LoVo (cell line): ENCODE measurements at regions not wholly inside any gene's neighbourhood (a gene's known extent, or its start where the extent isn't known, plus 50 kb on each side); places are given as distances from the start of the nearest gene placed in this dataset.
"Not testable (repeated sequence)": the region's sequence is repeated elsewhere in the genome, so short reads cannot be mapped to it uniquely, and the experiment has no call there.

Experiments
- DNase-seq: peaks from one replicate; pipeline ENCODE4 v3.0.0-alpha.2; 2016; ENCODE audit warnings: low spot score

DNA sequence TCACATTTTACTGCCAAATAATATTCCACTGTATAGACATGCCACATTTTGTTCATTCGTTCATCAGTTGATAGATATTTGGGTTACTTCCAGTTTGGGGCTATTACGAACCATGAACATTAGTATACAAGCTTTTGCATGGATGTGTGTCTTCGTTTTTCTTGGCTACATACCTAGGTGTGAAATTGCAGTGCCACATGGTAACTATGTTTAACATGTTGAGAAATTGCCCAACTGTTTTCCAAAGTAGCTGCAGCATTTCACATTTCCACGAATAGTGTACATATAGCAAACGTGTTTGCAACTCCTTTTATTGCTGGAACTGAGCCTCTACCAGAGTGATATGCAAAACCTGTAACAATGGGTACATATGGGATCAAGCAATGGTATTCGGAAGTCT, 221.5 kb downstream of the VEGFC start:
- DNase-seq = no peak

DNA sequence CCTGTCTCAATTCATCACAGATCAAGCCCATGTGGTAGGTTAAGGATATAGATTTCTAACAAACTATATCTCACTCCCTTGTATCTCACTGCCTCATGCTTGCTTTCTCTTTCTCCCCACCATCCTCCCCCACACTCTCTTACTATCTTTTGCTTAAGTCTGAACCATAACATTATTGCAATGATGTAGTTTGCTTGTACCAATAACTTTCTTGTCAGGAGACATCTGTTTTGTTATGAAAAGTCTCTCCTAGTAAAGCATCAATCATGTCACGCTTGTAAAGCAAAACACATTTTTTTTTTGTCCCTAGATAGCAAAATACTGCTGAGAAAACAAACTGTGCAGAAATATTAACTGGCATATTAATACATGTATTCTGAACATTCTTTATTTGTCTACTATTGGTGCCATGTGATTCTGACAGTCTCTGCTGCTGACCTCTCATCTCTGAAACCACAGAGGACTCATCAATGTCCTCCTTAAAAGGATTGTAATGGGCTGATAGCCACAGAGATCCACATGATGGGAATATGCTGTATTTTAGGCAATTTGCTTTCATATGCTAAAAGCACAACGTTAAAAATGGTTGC, 217.5 kb downstream of the VEGFC start:
- no peak for DNase-seq

DNA sequence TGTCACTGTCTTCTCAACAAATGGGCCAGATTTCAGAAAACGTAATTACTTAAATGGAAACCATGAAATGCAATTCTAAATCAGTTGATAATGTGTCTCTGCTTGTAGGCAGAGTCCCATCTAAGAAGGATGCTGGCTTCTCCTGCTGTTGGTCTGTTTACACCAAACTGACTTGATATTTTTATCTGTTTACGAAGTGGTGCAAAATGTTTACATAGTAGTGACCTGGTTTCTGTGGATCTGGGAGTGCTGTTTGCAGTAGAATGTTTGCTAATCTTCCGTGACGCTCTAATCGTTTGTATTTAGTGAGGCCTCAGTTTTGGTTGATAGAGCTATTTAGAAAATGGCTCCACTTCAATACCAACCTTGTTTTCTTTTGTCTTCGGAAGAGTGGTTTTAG, 213.5 kb downstream of the VEGFC start:
- DNase-seq = no peak

DNA sequence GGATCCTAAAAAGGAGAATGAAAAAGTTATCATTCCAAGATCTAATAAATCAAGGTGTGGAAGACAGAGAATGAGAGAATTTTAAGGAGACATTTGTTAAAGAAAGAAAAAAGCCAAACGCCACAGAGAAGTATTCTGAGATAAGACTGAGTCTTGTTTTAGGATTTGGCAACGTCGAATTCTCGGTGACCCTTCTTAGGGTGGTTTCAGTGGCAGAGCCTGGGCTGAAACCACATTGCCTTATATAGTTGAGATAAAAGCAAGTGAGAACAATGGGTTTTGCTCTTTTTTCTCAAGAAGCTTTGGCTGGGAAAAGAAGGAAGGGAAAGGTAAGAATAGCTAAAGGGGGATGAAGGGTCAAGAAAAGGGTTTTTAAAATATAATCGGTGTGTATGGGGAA, 209.4 kb downstream of the VEGFC start:
- no peak for DNase-seq

DNA sequence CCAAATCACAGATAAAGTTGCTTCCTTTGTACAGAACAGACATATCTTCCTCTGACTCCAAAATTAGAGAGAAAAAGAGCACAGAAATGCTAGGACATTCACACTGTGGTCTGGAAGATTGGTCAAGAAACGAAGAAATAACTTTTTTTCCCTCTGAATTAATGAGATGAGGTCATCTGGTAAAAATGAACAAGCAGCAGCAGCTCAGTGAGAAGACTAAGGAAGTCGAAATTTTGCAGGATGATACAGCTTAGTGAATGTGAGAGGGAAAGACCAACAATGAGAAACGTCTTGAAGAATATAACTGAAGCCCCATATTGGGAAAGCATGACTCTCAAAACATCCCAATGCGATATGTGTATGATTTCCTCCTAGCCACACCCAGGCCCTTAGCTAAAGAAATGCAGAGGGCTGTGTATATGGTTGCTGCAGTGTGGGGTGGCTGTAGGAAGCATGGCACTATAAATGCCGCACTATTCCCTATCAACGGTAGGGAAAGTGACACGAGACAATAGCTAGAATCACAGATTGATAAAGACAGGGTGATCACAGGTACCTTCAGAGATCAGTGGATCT, 208.6 kb downstream of the VEGFC start:
- no peak for DNase-seq

DNA sequence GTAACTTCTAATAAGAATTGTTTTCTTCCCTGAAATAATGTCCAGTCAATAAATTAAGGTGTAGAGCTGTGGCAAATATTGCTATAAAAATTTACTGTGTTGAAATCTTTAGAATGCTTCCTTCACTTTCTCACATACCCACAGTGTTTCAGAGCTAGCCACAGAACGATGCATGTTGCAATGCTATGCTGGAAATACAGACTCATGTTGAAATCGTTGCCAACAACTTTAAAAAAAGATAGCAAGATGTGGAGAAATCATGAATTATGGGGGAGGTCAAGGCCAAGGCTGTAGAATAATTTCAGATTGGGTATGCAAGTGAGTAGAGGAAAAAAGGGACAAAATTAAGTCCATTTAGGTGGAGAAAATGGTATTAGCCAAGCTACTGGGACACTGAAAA, 204.8 kb downstream of the VEGFC start:
- no peak for DNase-seq

DNA sequence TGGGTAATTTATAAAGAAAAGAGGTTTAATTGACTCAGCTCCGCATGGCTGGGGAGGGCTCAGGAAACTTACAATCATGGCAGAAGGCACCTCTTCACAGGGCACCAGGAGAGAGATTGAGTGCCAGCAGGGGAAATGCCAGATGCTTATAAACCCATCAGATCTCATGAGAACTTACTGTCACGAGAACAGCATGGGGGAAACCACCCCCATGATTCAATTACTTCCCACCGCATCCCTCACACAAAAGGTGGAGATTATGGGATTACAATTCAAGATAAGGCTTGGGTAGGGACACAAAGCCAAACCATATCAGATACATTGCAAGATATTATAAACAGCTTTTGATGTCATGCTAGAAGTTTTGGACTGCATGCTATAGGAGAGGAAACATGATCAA, 204.3 kb downstream of the VEGFC start:
- DNase-seq = no peak

DNA sequence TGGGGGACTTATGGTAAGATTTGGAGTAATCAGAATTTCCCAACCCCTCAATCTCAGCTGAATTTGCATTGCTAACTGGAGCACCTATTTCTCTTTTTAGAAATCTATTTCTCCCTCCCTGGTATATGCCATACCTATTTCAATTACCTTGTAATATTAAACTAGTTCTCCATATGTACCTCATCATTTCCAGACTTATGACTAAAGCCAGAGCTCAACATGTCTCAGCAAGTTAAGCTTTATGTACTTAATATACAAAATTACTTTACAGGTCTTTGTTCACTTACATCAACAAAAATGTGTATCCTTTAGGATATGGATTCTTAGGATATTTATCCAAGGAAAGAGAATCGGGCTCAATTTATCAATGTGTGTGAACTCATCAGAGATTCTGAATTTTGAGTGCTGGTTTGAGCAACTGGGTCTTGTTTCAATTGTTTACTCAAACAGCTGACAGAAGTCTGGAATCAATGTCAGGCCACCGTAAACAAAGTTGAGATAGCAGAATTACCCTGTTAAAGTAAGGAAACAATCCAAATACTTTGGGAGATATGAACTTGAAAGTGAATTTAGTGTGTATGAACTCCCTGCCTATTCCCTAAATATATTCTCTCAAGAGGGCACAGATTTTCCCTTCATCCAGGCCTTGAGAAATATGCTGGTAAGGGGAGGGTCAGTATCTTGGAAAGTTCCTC, 199.6 kb downstream of the VEGFC start:
- DNase-seq = no peak

DNA sequence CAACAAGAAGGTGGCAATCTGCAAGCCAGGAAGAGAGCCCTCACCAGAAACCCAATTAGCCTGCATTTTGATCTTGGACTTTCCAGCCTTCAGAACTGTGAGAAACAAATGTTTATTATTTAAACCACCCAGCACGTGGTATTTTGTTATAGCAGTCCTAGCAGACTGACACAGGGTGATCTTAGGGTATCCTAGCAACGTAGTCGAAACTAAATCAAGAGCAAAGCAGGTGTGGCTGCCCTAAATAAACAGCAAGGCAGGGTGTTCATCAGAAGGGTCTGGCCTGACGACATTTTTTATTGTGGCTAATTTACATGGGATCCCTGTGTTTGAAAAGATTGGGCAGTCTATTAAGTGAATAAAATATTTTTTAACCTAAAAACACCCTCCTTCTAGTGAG, 198.8 kb downstream of the VEGFC start:
- DNase-seq = no peak

DNA sequence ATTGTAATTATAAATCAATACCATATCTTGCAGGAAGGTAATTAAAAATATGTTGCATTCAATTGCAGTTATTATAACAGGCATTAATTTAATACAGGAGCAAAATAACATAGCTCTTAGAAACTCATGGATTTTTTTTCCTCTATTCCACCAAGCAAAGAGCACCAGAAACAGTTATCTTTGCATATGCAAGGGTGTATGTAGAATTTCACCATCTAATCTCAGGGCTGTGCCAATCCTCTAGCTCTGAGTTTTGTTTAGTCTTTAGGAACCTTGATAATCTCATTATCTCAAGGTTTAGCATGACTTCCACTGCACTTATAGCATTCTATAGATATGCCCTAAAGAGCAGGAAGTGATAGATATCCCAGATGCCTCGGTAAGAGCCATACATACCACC, 197.5 kb downstream of the VEGFC start:
- DNase-seq = no peak

DNA sequence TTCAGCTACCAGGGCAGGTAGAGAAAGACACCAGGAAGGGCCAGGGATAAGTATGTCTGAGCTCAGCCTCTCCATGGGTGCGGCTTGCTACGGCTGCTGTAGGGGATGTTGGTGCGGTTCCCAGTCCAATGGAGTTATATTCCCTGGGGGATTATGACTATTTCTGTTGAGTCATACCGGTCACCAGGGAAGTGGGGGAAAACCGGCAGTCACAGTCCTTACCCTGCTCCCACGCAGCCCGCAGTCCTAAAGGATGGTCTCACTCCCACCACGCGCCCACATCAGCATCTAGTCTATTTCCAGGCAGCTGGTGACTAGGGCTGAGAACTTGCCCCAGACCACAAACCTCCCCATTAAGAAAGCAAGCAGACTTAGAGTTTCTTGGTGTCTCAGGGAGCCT, 191.6 kb downstream of the VEGFC start:
- DNase-seq = no peak

DNA sequence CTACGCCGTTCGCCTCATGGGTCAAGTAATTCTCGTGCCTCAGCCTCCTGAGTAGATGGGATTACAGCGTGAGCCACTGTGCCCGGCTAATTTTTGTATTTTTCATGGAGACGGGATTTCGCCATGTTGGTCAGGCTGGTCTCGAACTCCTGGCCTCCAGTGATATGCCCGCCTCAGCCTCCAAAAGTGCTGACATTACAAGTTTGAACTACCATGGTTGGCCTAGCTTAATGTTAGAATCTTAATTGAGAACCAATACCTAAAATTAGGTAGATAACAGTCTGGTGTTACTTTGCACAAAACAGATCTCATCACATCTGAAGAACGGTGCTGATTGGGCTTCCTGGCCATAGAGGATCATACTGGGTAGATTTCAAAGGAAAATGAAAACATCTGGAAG, 184.9 kb downstream of the VEGFC start:
- DNase-seq = no peak

DNA sequence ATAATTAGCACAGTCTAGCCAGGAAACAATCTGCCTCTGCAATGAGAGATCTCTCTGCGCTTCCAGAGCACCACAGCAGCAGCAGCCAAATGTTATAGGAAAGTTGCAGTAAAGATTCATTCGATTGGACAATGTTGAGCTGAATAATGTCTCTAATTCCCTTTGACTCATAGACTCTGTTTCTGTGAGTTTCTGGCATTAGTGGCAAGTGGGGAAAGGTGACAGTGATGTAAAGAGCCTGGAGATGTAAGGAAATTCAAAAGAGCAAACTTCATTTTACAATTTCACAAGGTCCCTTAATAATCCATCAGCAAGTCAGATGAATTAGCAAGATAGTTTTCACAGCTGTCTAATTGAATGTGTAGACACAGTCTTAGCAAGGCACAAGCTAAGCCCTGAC, 184.4 kb downstream of the VEGFC start:
- DNase-seq = no peak

DNA sequence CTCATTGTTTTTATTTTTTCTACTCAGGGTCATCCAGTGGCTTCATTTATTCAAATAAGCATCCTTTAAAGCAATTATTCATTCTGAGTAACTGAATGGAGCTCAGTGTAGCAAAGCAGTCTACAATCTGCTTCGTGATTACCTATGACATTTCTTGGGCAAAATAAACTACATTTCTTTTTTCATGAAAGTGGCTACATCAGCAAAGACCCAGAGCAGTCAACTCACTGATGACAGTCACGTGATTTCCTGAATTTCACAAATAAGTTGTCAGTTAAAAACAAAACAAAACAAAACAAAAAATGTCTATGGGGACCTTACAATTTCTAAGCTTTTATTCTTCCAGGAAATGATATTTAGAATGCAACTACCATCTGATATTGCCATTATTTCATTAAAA, 182.1 kb downstream of the VEGFC start:
- no peak for DNase-seq

DNA sequence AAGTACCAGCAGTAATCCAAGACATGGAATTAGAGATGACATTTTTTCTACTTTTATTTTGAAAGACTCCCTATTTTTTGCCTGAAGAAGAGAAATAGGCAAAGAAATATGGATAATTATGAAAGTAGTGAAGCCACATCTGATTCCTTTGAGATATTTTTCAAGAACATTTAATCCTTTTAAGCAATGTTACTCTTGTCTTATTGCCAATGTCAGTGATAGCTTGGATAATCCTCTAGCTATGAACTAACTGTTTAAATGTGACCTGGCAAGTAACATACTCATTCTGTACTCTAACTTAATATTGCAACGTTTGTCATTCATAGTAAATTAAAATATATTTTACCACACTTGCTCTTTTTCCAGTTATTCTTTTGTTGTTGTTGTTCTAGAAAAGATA, 181.3 kb downstream of the VEGFC start:
- DNase-seq = no peak

DNA sequence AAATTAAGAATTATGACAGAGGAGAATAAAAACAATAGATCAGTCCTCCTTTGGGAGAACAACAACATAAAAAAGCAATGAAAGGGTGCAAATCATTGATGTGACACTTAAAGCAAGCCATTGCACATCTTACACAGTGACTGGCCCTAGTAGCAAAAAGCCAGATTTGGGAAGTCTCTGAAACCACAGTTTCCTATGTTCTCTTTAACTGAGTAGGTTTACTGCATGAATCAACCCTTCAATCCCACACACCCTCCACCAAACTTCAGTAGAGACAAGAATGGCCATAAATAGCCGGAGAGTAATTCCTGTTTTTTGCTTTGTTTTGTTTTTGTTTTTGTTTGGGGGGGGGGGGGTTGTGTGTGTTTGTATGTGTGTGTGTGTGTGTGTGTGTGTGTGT, 180.8 kb downstream of the VEGFC start:
- no peak for DNase-seq

DNA sequence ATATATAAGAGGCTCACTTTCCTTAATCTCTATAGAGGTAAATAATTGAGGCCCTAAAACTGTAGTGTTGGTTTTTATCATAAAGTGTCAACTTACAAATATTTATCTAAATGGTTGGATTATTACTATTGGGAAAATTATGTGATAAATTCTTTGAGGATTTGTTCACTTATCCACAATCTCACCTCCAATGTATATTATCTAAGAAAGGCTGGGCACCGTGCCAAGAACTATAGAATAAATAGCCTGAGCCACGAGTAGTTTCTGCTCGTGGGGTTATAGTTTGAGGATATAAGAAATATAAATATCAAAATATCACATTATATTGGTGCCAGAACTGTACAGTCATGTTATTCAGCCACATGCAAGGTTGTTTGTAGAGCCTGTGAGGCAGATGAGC, 177.9 kb downstream of the VEGFC start:
- no peak for DNase-seq

DNA sequence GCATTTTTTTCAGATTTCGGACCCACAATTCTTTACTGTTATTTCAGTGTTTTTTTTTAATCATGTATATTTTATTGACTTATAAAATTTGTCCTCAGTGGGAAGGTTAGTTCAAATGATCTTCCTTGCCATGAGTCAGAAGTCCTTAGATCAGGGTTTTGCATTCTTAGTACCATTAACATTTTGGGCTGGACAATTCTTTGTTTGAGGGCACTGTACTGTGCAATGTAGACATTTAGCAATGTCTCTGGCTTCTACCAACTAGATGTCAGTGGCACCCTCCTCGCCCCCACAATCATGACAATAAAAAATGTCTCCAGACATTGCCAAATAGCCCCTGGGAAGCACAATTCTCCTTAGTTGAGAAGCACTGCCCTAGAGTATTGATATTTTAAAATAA, 176.6 kb downstream of the VEGFC start:
- no peak for DNase-seq

DNA sequence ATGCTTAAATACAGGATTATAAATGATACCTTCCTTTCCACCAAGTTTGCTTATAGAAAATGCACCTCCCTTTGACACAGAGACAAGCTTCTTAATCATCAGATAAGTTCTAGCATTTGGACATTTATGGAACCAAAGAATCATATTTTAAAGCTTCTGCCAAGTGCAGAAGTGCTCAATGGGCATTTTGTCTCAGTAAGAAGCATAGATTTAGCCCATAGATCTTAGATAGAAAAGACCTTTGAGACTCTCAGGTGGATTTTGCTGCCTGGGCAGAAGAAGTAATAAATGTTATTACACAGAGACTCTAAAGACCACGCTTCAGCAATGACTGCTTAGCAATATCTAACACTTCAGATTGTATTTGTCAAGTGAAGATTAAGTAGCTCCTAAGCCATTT, 174.6 kb downstream of the VEGFC start:
- no peak for DNase-seq

DNA sequence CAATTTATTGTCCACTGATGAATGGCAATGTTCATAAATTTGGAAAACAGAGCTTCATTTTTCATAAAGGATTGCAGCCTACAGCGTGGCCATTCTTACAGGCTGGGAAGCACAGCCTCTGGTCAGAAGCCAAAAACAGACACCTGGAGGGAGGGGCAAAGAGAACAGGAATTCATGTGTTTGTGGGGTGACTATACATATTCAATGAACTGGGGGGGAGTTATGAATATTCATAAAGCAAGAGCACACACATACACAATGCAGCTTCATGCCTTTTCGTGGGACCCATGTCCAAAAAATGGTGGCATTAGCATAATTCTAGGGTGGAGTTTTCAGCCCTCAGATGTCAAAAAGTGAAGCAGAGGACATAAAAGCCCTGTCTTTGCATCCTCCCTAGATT, 173.3 kb downstream of the VEGFC start:
- no peak for DNase-seq

DNA sequence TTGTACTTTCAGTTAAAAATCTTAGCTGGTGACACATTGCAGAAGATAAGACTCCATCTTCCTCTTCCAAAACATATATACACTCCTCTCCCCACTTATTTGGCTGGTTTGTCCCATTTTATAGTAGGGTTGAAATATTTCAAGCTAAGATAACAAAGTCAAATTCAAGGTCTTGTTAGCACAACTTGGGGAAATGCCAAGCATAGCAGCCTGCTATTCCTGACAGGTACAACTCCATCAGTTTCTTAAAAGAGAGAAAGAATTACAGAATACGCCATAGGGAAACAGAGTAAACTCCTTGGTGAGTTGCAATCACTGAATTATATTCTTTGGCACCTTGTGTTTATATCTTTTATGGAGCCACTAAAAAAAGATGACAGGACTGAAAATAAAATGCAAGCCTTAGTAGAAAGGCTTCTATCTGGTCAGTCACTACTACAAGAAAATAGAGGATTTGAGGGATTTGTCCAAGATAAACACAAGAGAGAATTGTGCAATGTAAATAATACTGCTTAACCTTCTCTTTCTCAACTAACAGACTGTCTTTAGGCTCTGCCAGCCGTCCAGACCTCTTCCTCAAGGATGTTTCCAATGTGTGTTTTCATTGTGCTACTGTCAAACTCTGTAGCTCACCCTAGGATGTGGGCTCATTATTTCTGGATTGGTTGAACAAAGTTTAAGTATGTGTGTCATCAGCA, 170.3 kb downstream of the VEGFC start:
- DNase-seq = no peak

DNA sequence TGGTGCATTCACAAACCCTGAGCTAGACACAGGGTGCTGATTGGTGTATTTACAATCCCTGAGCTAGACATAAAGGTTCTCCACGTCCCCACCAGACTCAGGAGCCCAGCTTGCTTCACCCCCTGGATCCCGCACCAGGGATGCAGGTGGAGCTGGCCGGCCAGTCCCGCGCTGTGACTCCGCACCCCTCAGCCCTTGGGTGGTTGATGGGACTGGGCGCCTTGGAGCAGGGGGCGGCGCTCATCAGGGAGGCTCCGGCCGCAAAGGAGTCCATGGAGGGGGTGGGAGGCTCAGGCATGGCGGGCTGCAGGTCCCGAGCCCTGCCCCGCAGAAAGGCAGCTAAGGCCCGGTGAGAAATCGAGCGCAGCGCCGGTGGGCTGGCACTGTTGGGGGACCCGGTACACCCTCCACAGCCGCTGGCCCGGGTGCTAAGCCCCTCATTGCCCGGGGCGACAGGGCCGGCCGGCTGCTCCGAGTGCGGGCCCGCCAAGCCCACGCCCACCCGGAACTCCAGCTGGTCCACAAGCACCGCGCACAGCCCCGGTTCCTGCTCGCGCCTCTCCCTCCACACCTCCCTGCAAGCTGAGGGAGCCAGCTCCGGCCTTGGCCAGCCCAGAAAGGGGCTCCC, 167.6 kb downstream of the VEGFC start:
- DNase-seq = not testable (repeated sequence)

DNA sequence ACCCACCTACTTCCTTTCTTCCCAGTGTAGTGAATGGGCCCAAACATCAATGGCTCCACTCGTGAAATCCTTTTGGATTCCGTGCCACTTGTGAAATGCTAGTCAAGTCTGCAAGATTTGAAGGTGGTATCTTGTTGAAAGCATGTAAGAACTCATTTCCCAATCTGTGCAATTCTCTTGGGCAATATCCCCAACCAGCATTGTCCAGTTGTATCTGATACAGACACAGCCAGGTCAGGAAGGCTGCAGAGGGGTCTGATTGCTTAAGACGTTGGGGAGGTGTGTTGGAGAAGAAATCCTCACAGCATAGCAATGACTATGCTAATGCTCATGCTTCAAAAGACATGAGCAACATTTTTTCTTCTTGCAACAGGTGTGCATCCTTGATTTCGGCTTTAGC, 164.8 kb downstream of the VEGFC start:
- DNase-seq = no peak
